DND-41 (cell line): ENCODE measurements at regions not wholly inside any gene's neighbourhood (a gene's known extent, or its start where the extent isn't known, plus 50 kb on each side); places are given as distances from the start of the nearest gene placed in this dataset.

ENCODE experiments used
- EZH2 ChIP-seq: IDR thresholded peaks from 3 replicates; pipeline ENCODE4 v1.6.1; 2012; ENCODE audit warnings: borderline replicate concordance, low read depth, mild to moderate bottlenecking, moderate library complexity, low read length, inconsistent platforms; ENCODE audit not compliant: severe bottlenecking
- TF ChIP-seq, protein P1 (sequence below): IDR thresholded peaks from 2 replicates; pipeline ENCODE4 v1.5.1; 2012; ENCODE audit warnings: borderline replicate concordance, low read length, moderate library complexity, mild to moderate bottlenecking; ENCODE audit not compliant: poor library complexity, severe bottlenecking; ENCODE audit errors: extremely low read depth

- TF ChIP-seq, protein P1, sequence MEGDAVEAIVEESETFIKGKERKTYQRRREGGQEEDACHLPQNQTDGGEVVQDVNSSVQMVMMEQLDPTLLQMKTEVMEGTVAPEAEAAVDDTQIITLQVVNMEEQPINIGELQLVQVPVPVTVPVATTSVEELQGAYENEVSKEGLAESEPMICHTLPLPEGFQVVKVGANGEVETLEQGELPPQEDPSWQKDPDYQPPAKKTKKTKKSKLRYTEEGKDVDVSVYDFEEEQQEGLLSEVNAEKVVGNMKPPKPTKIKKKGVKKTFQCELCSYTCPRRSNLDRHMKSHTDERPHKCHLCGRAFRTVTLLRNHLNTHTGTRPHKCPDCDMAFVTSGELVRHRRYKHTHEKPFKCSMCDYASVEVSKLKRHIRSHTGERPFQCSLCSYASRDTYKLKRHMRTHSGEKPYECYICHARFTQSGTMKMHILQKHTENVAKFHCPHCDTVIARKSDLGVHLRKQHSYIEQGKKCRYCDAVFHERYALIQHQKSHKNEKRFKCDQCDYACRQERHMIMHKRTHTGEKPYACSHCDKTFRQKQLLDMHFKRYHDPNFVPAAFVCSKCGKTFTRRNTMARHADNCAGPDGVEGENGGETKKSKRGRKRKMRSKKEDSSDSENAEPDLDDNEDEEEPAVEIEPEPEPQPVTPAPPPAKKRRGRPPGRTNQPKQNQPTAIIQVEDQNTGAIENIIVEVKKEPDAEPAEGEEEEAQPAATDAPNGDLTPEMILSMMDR: no peak
- no peak for TF ChIP-seq EZH2
Measured at GRCh38 chr22:47923011-47923427, 1160.6 kb downstream of the TBC1D22A start.
